GM18951 (cell line): ENCODE measurements at regions not wholly inside any gene's neighbourhood (a gene's known extent, or its start where the extent isn't known, plus 50 kb on each side); places are given as distances from the start of the nearest gene placed in this dataset.

ENCODE experiments used
- POLR2A ChIP-seq: IDR thresholded peaks from 4 replicates; pipeline ENCODE4 v1.6.1; 2011; ENCODE audit warnings: mild to moderate bottlenecking; ENCODE audit not compliant: insufficient read length, insufficient read depth; ENCODE audit errors: extremely low read depth
- in situ Hi-C: fragments of 300-500 bp; cut with MboI; formaldehyde crosslinking; loops from one replicate; pipeline ENCODE4 v1.12.0; 2022; ENCODE audit warnings: low sequenced_read_pairs, mixed read lengths, inconsistent platforms; ENCODE audit not compliant: unreplicated experiment

DNA sequence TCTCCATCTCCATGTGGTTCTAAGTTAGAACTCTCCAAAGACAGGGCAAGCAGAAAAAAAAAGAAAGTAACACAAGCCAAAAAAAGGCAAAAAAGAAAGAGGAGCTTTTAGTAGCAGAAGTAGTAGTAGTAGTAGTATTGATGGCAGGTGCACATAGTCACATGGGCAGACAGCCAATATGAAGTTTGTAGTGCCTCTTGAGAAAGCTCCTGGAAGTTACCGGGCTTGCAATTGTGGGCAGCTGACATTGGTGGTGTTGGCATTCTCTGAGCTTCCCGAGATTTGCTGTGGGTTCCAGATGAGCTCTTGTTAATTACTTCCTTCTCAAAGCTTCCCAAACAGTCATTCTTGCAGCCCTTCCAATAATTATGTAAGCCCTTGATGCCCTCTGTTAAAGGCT is 1128.5 kb downstream of the TYW1 start:
- no peak for TF ChIP-seq POLR2A
- in situ Hi-C loops: no loop called here

GRCh38 chr7:68133045-68133444 is 1136.4 kb downstream of the TYW1 start:
- in situ Hi-C loops: no loop called here
- no peak for TF ChIP-seq POLR2A

DNA sequence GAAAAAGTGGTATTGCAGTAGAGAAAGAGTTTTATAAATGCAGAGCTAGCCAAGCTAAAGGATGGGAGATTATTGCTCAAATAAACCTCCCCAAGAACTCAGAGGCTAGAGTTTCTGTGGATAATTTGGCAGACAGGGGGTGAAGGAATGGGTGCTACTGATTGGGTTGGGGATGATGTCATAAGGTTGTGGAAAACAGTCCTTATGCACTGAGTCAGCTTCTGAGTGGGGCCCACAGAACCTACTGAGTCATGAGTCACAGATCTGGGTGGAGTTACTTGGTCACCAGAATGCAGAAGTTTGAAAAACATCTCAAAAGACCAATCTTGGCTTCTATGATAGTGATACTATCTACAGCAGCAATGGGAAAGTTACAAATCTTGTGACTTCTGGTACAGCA is 1146.7 kb downstream of the TYW1 start:
- TF ChIP-seq POLR2A: no peak
- in situ Hi-C loops: no loop called here

GRCh38 chr7:68146983-68147382 is 1150.3 kb downstream of the TYW1 start:
- no peak for TF ChIP-seq POLR2A
- in situ Hi-C loops: no loop called here

GRCh38 chr7:68147614-68148238 is 1151.1 kb downstream of the TYW1 start:
- in situ Hi-C loops: no loop called here
- no peak for TF ChIP-seq POLR2A

GRCh38 chr7:68148440-68148839 is 1151.8 kb downstream of the TYW1 start:
- TF ChIP-seq POLR2A: no peak
- in situ Hi-C loops: no loop called here

DNA sequence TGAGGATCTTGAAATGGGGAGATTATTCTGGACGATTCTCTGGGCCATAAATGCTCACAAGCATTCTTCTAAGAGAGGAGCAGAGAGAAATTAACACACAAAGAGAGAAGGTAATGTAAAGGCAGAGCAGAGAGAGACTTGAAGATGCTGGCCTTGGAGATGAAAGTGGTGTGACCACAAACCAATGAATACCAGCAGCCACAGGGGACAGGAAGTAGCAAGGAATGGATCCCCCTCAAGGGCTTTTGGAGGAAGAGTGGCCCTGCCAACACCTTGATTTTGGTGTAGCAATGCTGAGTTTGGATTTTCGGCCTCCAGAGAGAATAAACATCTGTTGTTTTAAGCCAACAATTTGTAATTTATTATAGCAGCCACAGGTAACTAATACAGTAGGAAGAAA is 1155.6 kb downstream of the TYW1 start:
- in situ Hi-C loops: no loop called here
- TF ChIP-seq POLR2A: no peak

GRCh38 chr7:68155676-68156075 is 1159.0 kb downstream of the TYW1 start:
- no peak for TF ChIP-seq POLR2A
- in situ Hi-C loops: no loop called here

DNA sequence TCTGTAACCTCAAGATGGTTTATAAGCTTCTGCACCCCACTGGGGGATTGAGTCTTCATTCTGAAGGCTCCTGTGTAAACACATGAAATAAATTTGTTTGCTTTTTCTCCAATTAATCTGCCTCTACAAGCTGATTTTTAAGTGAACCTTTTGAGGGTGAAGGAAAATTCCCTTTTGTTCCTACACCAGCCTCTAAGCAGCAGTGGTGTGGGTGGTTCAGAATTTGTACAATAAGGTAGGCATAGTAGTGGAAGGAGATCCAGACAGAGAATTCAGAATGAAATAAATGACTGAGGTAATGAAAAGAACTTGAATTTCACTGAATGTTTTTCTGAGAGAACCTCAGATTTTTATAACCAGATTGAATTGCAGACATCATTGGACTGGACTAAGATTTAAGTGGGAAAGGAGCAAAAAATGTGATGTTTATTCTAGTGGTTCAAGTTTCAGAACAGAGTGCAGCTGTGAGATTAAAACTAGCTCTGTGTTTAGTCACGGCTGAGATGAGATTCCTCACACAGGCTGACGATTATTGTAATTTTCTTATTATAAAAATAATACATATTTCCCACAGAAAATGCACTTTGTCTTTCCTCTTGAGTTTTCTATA is 1162.2 kb downstream of the TYW1 start:
- no peak for TF ChIP-seq POLR2A
- in situ Hi-C loops: no loop called here

- in situ Hi-C loops: no loop called here
- no peak for TF ChIP-seq POLR2A
Measured at GRCh38 chr7:68162712-68163111, 1166.1 kb downstream of the TYW1 start.

DNA sequence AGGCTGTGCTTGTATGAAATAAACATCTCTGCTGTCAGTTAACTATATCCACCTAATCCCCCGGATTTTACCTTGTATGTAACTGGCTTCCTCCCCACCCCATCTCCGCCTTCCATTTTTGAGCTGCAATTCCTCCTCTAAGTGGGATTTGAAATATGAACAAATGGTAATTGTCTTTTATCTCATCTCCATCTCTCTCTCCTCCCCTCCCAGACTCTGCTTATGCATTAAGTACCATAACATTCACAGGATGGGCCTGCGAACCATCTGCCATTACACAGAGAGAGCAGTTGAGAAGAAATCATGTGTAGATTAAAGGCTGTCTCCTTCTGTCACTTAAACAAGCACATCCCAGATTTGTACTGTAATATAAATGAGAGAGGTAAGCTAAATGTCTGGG is 1169.9 kb downstream of the TYW1 start:
- in situ Hi-C loops: no loop called here
- TF ChIP-seq POLR2A: no peak

DNA sequence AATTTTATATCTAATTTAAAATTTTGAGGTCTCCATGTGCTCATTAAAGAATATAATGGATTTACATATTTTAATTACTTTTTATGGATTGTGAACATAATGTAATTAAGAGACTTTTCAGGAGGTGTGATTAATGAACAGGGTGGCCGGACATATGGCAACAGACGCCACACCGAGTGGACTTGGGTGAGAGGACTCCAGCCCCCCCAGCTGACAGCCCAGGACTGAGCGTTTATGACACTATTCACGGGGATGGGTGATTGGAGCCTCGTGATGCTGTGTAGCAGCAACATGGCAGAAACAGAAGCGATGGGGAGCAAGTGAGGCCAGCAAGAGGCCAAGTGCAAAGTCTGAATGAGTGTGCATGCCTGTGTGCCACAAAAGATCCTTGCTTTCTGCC is 1176.9 kb downstream of the TYW1 start:
- TF ChIP-seq POLR2A: no peak
- in situ Hi-C loops: no loop called here

GRCh38 chr7:68176974-68177373 is 1180.3 kb downstream of the TYW1 start:
- TF ChIP-seq POLR2A: no peak
- in situ Hi-C loops: no loop called here

- in situ Hi-C loops: no loop called here
- no peak for TF ChIP-seq POLR2A
Measured at GRCh38 chr7:68180761-68181160, 1184.1 kb downstream of the TYW1 start.
